ENCODE measurements at regions not wholly inside any gene's neighbourhood (a gene's known extent, or its start where the extent isn't known, plus 50 kb on each side); places are given as distances from the start of the nearest gene placed in this dataset.

DNA sequence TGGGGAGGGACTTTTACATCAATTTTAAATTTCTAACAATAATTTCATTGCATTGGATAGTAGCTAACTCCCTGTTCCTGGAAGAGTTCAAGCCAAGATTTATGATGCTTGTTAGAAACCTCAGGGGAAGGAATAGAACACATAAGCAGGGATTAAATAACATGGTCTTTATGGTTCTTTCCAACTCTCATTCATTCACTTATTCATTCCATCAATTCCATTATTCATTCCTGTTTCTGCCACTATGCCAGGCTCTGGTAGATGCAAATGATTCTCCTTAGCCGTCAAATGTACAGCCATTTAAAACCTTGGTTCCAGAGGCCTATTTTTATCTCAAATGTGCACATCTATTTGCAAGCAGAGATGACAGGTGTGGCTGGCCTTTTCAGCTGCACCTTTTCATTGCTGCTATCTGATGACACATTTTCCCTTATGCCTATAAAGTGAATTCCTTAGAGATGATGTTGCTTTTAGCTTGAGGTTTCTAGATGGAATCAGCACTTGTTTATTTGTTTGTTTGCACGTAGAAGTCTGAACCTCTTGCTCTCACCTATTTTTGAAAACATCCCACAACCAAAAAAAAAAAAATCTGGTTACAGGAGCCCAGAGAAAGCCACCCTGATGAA is 205.7 kb upstream of the IGFBP3 start:
- POLR2A ChIA-PET = no interaction called here
- H3K27ac Mint-ChIP-seq = no peak overlapping the region
- no peaks in the 10 kb centered on the region for H3K9me3 Mint-ChIP-seq
- H3K4me3 Mint-ChIP-seq = no peak overlapping the region
- CTCF ChIA-PET = no interaction called here
- no peaks in the 10 kb centered on the region for H3K4me1 Mint-ChIP-seq (ENCODE audit: low read depth)
- intact Hi-C loops (cut with micrococcal nuclease) = no loop called here
- H3K36me3 Mint-ChIP-seq (ENCODE audit: low read depth) = no peaks in the 10 kb centered on the region
- no peak for DNase-seq
- no peak for ATAC-seq
- TF ChIP-seq, protein P1, sequence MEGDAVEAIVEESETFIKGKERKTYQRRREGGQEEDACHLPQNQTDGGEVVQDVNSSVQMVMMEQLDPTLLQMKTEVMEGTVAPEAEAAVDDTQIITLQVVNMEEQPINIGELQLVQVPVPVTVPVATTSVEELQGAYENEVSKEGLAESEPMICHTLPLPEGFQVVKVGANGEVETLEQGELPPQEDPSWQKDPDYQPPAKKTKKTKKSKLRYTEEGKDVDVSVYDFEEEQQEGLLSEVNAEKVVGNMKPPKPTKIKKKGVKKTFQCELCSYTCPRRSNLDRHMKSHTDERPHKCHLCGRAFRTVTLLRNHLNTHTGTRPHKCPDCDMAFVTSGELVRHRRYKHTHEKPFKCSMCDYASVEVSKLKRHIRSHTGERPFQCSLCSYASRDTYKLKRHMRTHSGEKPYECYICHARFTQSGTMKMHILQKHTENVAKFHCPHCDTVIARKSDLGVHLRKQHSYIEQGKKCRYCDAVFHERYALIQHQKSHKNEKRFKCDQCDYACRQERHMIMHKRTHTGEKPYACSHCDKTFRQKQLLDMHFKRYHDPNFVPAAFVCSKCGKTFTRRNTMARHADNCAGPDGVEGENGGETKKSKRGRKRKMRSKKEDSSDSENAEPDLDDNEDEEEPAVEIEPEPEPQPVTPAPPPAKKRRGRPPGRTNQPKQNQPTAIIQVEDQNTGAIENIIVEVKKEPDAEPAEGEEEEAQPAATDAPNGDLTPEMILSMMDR (IDR thresholded peaks at IDR 0.05) = no peak
- no peaks in the 10 kb centered on the region for H3K27me3 Mint-ChIP-seq

DNA sequence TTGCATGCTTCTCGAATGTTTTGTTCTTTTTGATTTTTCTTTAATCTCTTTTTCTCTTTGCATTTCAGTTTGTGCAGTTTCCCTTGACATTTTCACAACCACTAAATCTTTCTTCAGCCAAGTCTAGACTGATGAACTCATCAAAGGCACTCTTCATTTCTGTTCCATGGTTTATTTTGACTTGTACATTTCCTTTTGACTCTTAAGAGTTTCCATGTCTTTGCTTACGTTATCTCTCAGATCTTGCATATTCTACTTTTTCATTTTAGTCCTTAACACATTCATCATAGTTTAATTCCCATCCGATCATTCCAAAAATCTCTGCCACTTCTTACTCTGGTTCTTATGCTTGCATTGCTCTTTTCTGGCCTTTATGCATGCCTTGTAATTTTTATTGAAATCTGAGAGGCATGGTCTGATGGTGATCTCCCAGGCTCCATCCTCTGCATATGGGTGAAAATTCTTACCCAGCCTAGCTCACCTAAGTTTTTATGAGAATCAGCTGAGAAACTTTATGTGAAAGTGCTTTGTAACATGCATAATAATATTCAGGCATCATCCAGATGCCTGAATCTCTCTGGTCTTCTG is 202.8 kb upstream of the IGFBP3 start:
- ChIA-PET POLR2A (no interaction called here), CTCF (no interaction called here)
- intact Hi-C loops (cut with micrococcal nuclease) = no loop called here
- DNase-seq (no peak), ATAC-seq (no peak)
- H3K4me3 Mint-ChIP-seq = no peak overlapping the region
- no peaks in the 10 kb centered on the region for H3K9me3 Mint-ChIP-seq
- no peaks in the 10 kb centered on the region for H3K27me3 Mint-ChIP-seq
- H3K36me3 Mint-ChIP-seq (ENCODE audit: low read depth) = no peaks in the 10 kb centered on the region
- H3K4me1 Mint-ChIP-seq (ENCODE audit: low read depth) = no peaks in the 10 kb centered on the region
- no peak overlapping the region for H3K27ac Mint-ChIP-seq
- TF ChIP-seq, protein P1 (IDR thresholded peaks at IDR 0.05) = no peak

DNA sequence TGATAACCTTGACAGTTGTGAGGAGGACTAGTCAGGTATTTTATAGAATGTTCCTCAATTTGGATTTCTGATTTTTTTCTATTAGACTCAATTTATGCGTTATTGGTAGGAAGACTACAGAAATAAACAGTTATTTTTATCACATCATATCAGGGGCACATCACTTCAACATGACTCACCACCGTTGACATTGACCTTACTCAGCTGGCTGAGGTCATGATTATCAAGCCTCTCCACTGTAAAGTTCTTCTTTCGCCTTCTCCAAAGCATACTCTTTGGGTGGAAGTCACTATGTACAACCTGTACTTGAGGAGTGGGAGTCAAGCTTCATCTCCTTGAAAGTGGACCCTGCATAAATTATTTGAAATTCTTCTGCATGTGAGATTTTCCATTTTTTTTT is 194.3 kb upstream of the IGFBP3 start:
- ATAC-seq (no peak), DNase-seq (no peak)
- H3K4me1 Mint-ChIP-seq (ENCODE audit: low read depth) = no peaks in the 10 kb centered on the region
- intact Hi-C loops (cut with micrococcal nuclease) = no loop called here
- H3K36me3 Mint-ChIP-seq (ENCODE audit: low read depth) = no peaks in the 10 kb centered on the region
- H3K27ac Mint-ChIP-seq = no peak overlapping the region
- no peaks in the 10 kb centered on the region for H3K27me3 Mint-ChIP-seq
- H3K9me3 Mint-ChIP-seq = no peaks in the 10 kb centered on the region
- TF ChIP-seq, protein P1 (IDR thresholded peaks at IDR 0.05) = no peak
- CTCF ChIA-PET = no interaction called here
- POLR2A ChIA-PET = no interaction called here
- no peak overlapping the region for H3K4me3 Mint-ChIP-seq

DNA sequence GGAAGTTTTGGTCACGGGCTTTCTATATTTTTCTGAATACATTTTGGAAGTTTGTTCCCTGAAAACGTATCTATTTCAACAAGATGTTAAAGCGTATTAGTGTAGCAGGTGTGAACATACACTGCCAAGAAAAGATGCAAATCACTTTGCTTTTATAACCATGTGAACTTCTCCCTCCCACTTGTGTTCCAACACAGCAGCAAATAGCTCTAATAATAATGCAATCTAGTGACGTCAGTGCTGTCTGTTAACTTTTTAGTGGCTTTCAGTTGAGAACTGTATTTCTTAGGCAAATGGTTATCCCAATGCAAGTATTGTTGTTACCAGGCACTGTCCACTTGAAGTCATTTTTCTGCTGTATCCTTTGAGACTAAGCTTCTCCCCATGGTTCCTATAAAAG is 188.4 kb upstream of the IGFBP3 start:
- H3K27ac Mint-ChIP-seq = no peak overlapping the region
- H3K27me3 Mint-ChIP-seq = no peaks in the 10 kb centered on the region
- ChIA-PET POLR2A (no interaction called here), CTCF (no interaction called here)
- no peaks in the 10 kb centered on the region for H3K9me3 Mint-ChIP-seq
- no peak for ATAC-seq
- H3K36me3 Mint-ChIP-seq (ENCODE audit: low read depth) = no peaks in the 10 kb centered on the region
- DNase-seq = no peak
- intact Hi-C loops (cut with micrococcal nuclease) = no loop called here
- H3K4me1 Mint-ChIP-seq (ENCODE audit: low read depth) = no peaks in the 10 kb centered on the region
- H3K4me3 Mint-ChIP-seq = no peak overlapping the region
- TF ChIP-seq, protein P1 (IDR thresholded peaks at IDR 0.05) = no peak

DNA sequence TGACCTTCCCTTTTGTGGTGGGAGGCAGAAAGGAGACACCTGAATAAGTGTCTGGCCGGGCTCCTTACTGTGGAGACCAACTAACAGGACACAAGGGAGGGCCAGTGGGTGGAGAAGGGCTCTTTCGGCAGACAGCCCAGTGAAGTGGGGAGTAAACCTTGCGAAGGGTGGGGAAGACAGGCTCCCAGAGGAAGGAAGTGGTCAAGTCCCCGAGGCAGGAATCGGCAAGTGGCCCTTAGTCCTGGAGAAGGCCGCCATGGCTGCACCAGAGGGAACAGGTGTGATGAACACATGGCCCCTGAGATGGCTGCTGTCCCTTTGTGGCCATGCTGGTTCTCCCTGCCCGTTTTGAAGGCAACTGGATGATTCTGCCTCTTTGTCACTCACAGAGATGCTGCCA is 187.2 kb upstream of the IGFBP3 start:
- Mint-ChIP-seq H3K27me3 (no peaks in the 10 kb centered on the region), H3K4me1 (ENCODE audit: low read depth) (no peaks in the 10 kb centered on the region), H3K9me3 (no peaks in the 10 kb centered on the region), H3K36me3 (ENCODE audit: low read depth) (no peaks in the 10 kb centered on the region), H3K4me3 (no peak overlapping the region), H3K27ac (no peak overlapping the region)
- TF ChIP-seq, protein P1 (IDR thresholded peaks at IDR 0.05) = no peak
- no peak for ATAC-seq
- no peak for DNase-seq
- CTCF ChIA-PET = no interaction called here
- POLR2A ChIA-PET = no interaction called here
- intact Hi-C loops (cut with micrococcal nuclease) = no loop called here
